IMR-90 (cell line): ENCODE measurements at regions not wholly inside any gene's neighbourhood (a gene's known extent, or its start where the extent isn't known, plus 50 kb on each side); places are given as distances from the start of the nearest gene placed in this dataset.

Source experiments
- ATAC-seq: fragments of 200-7000 bp; cut with Tn5 transposase; 2 replicates; pipeline ENCODE4 v1.9.1; 2020; ENCODE audit warnings: low read depth, mild to moderate bottlenecking, moderate library complexity
- BruUV-seq: library from RNA; stranded (reverse); fragments of 400-500 nt; replicated peaks from 2 replicates; lab custom pipeline; 2021; lab: Mats Ljungman, UMichigan
- CTCF ChIA-PET: fragments of 300-600 bp; formaldehyde crosslinking; extraction: SDS; loops from one replicate; lab custom pipeline; 2021; ENCODE audit warnings: antibody characterized with exemption; lab: Yijun Ruan, JAX
- POLR2A ChIA-PET: fragments of 300-600 bp; sonication (Branson Sonifier 250); formaldehyde crosslinking; loops from one replicate; lab custom pipeline; 2022; ENCODE audit warnings: antibody characterized with exemption; ENCODE audit not compliant: unreplicated experiment; lab: Charles Lee
- DNase-seq: peaks from one replicate; pipeline ENCODE4 v3.0.0; 2013
- H2AFZ ChIP-seq: replicated peaks from 2 replicates; pipeline ENCODE3; 2013; ENCODE audit warnings: low read length, mild to moderate bottlenecking; ENCODE audit not compliant: poor library complexity
- H2AK5ac ChIP-seq: 2 replicates; pipeline ENCODE4 v1.6.1; 2013; ENCODE audit warnings: low read depth, low read length, inconsistent platforms
- H2AK9ac ChIP-seq: replicated peaks from 2 replicates; pipeline ENCODE3; 2013; ENCODE audit warnings: mild to moderate bottlenecking, low read depth, low read length, moderate library complexity; ENCODE audit not compliant: poor library complexity
- H2BK120ac ChIP-seq: 2 replicates; pipeline ENCODE4 v1.6.1; 2013; ENCODE audit warnings: low read depth, low read length, inconsistent platforms
- H2BK15ac ChIP-seq: 3 replicates; pipeline ENCODE4 v1.6.1; 2013; ENCODE audit warnings: low read depth, low read length, inconsistent platforms
- H2BK20ac ChIP-seq: 2 replicates; pipeline ENCODE4 v1.6.1; 2013; ENCODE audit warnings: low read depth, mild to moderate bottlenecking, inconsistent platforms, low read length, moderate library complexity
- H2BK5ac ChIP-seq: 2 replicates; pipeline ENCODE4 v1.6.1; 2013; ENCODE audit warnings: mild to moderate bottlenecking, low read depth, low read length, inconsistent platforms; ENCODE audit not compliant: poor library complexity, severe bottlenecking
- H3K14ac ChIP-seq: replicated peaks from 2 replicates; pipeline ENCODE4 v1.6.1; 2013; ENCODE audit warnings: low read depth, low read length, inconsistent platforms
- H3K18ac ChIP-seq: 2 replicates; pipeline ENCODE4 v1.6.1; 2013; ENCODE audit warnings: low read depth, low read length, control low read depth
- H3K23ac ChIP-seq: 2 replicates; pipeline ENCODE4 v1.6.1; 2013; ENCODE audit warnings: low read depth, low read length, inconsistent platforms
- H3K27ac ChIP-seq: 2 replicates; pipeline ENCODE4 v1.5.1; 2013; ENCODE audit warnings: mild to moderate bottlenecking, control low read depth, low read length; ENCODE audit not compliant: insufficient read depth
- H3K27me3 ChIP-seq: 2 replicates; pipeline ENCODE4 v1.6.1; 2013; ENCODE audit warnings: low read length; ENCODE audit not compliant: control insufficient read depth, insufficient read depth
- H3K36me3 ChIP-seq: 2 replicates; pipeline ENCODE4 v1.6.1; 2013; ENCODE audit warnings: low read length, mixed read lengths; ENCODE audit not compliant: control insufficient read depth, insufficient read depth
- H3K4ac ChIP-seq: 2 replicates; pipeline ENCODE4 v1.6.1; 2013; ENCODE audit warnings: low read depth, low read length, inconsistent platforms
- H3K4me1 ChIP-seq: 2 replicates; pipeline ENCODE4 v1.6.1; 2013; ENCODE audit warnings: low read length, mixed read lengths; ENCODE audit not compliant: control insufficient read depth, insufficient read depth
- H3K4me2 ChIP-seq: 2 replicates; pipeline ENCODE4 v1.6.1; 2013; ENCODE audit warnings: low read depth, mild to moderate bottlenecking, control low read depth, low read length, moderate library complexity
- H3K4me3 ChIP-seq: 2 replicates; pipeline ENCODE4 v1.5.1; 2013; ENCODE audit warnings: low read depth, mild to moderate bottlenecking, control low read depth, low read length, moderate library complexity; ENCODE audit not compliant: insufficient read depth
- H3K56ac ChIP-seq: 2 replicates; pipeline ENCODE4 v1.6.1; 2013; ENCODE audit warnings: low read length, inconsistent platforms; ENCODE audit not compliant: insufficient read depth; ENCODE audit errors: extremely low read depth
- H3K79me1 ChIP-seq, 2 experiments: 2 replicates each; pipeline ENCODE4 v1.6.1; 2013; ENCODE audit warnings: low read length in 2 of 2, inconsistent platforms in 1 of 2, low read depth in 1 of 2
- H3K9ac ChIP-seq: 2 replicates; pipeline ENCODE4 v1.6.1; 2013; ENCODE audit warnings: low read depth, low read length, control low read depth
- H3K9me1 ChIP-seq: 2 replicates; pipeline ENCODE4 v1.6.1; 2013; ENCODE audit warnings: low read length, inconsistent platforms; ENCODE audit not compliant: insufficient read depth
- H3K9me3 ChIP-seq: 2 replicates; pipeline ENCODE4 v1.6.1; 2013; ENCODE audit warnings: low read length; ENCODE audit not compliant: control insufficient read depth, insufficient read depth
- H4K20me1 ChIP-seq: 2 replicates; pipeline ENCODE4 v1.6.1; 2013; ENCODE audit warnings: low read length, inconsistent platforms; ENCODE audit not compliant: insufficient read depth
- H4K5ac ChIP-seq: 2 replicates; pipeline ENCODE4 v1.6.1; 2013; ENCODE audit warnings: mild to moderate bottlenecking, low read depth, low read length, control low read depth
- H4K8ac ChIP-seq, 2 experiments: 2 replicates each; pipeline ENCODE4 v1.6.1; 2013; ENCODE audit warnings: low read depth in 2 of 2, low read length in 2 of 2, control low read depth in 1 of 2, inconsistent platforms in 1 of 2
- H4K91ac ChIP-seq: 2 replicates; pipeline ENCODE4 v1.6.1; 2013; ENCODE audit warnings: low read depth, low read length, inconsistent platforms; ENCODE audit not compliant: insufficient read depth
- BHLHE40 ChIP-seq: fragments of 150-350 bp; IDR thresholded peaks from 2 replicates; pipeline ENCODE4 v1.6.1; 2016; ENCODE audit warnings: mild to moderate bottlenecking, low read depth, low read length
- CEBPB ChIP-seq: IDR thresholded peaks from 2 replicates; pipeline ENCODE4 v1.6.1; 2012; ENCODE audit warnings: low read depth, low read length, improper control_type of control experiment
- CHD1 ChIP-seq: IDR thresholded peaks from 2 replicates; pipeline ENCODE4 v1.6.1; 2012; ENCODE audit warnings: low read depth, low read length, improper control_type of control experiment
- ELK1 ChIP-seq: fragments of 150-350 bp; IDR thresholded peaks from 2 replicates; pipeline ENCODE4 v1.6.1; 2016; ENCODE audit warnings: low read depth, mild to moderate bottlenecking, low read length, moderate library complexity, borderline replicate concordance
- FOS ChIP-seq: fragments of 150-350 bp; IDR thresholded peaks from 2 replicates; pipeline ENCODE4 v1.6.1; 2016; ENCODE audit warnings: low read depth, low read length
- MAFK ChIP-seq: IDR thresholded peaks from 2 replicates; pipeline ENCODE4 v1.6.1; 2012; ENCODE audit warnings: low read depth, low read length, improper control_type of control experiment
- MAZ ChIP-seq: IDR thresholded peaks from 2 replicates; pipeline ENCODE4 v1.6.1; 2012; ENCODE audit warnings: low read depth, mild to moderate bottlenecking, low read length, improper control_type of control experiment, moderate library complexity, borderline replicate concordance
- MXI1 ChIP-seq: IDR thresholded peaks from 2 replicates; pipeline ENCODE4 v1.6.1; 2012; ENCODE audit warnings: low read depth, mild to moderate bottlenecking, low read length, moderate library complexity, borderline replicate concordance
- NFE2L2 ChIP-seq: fragments of 150-350 bp; IDR thresholded peaks from 2 replicates; pipeline ENCODE4 v1.6.1; 2016; ENCODE audit warnings: low read depth, mild to moderate bottlenecking, low read length
- POLR2A ChIP-seq: IDR thresholded peaks from 2 replicates; pipeline ENCODE4 v1.6.1; 2012; ENCODE audit warnings: mild to moderate bottlenecking, low read depth, low read length
- RAD21 ChIP-seq: IDR thresholded peaks from 2 replicates; pipeline ENCODE4 v1.6.1; 2012; ENCODE audit warnings: low read length, improper control_type of control experiment
- RCOR1 ChIP-seq: IDR thresholded peaks from 2 replicates; pipeline ENCODE4 v1.6.1; 2012; ENCODE audit warnings: mild to moderate bottlenecking, low read length, improper control_type of control experiment; ENCODE audit not compliant: insufficient replicate concordance
- RFX5 ChIP-seq: IDR thresholded peaks from 2 replicates; pipeline ENCODE4 v1.8.0; 2012; ENCODE audit warnings: low read depth, mild to moderate bottlenecking, low read length, moderate library complexity
- SMC3 ChIP-seq: fragments of 150-350 bp; IDR thresholded peaks from 2 replicates; pipeline ENCODE4 v1.6.1; 2016; ENCODE audit warnings: low read depth, mild to moderate bottlenecking, antibody characterized with exemption, low read length, moderate library complexity
- USF2 ChIP-seq: fragments of 150-350 bp; IDR thresholded peaks from 2 replicates; pipeline ENCODE4 v1.6.1; 2017; ENCODE audit warnings: mild to moderate bottlenecking, antibody characterized with exemption, low read length, low read depth
- WGBS, 2 experiments: methylation state at CpG; one replicate each; pipeline versions ENCODE4 v1.1.5 to v1.1.7; 2013; ENCODE audit warnings: missing lambda C conversion rate in 2 of 2; ENCODE audit not compliant: insufficient read length in 1 of 2; ENCODE audit errors: extremely low coverage in 2 of 2; 5-methylcytosine and 5-hydroxymethylcytosine counted together
- dilution Hi-C: fragments of 300-500 bp; cut with HindIII; formaldehyde crosslinking; loops from one replicate; pipeline ENCODE4 v1.14.3; 2018; ENCODE audit warnings: low sequenced_read_pairs; ENCODE audit not compliant: unreplicated experiment
- in situ Hi-C: fragments of 300-500 bp; cut with MboI; formaldehyde crosslinking; loops from 3 replicates; pipeline ENCODE4 v1.14.3; 2019; ENCODE audit warnings: low sequenced_read_pairs, inconsistent platforms, mixed read lengths
- intact Hi-C: fragments of 100-400 bp; cut with micrococcal nuclease; formaldehyde crosslinking; loops from 2 replicates; pipeline ENCODE4 v1.10.0; 2022
- TF ChIP-seq, protein P1 (sequence below): conservative IDR thresholded peaks from 2 replicates; pipeline ENCODE4 v1.5.1; 2012; ENCODE audit warnings: mild to moderate bottlenecking, low read depth, low read length, improper control_type of control experiment

- no CpG with 5 or more reads among the region's 3 CpGs for WGBS, 2 experiments
- Histone ChIP-seq H3K14ac (no peak overlapping the region), H2AFZ (no peak overlapping the region), H2BK120ac (no peak overlapping the region), H3K4me2 (no peak overlapping the region), H2BK5ac (no peak overlapping the region), H3K27me3 (peaks cover 6% of the 10 kb centered on the region), H2BK15ac (no peak overlapping the region), H3K4me1 (peaks cover 1% of the 10 kb centered on the region; the same call in 1 of the 2 replicates), H3K9me1 (no peaks in the 10 kb centered on the region), H2BK20ac (no peak overlapping the region), H3K4ac (no peak overlapping the region), H3K27ac (no peak overlapping the region), H4K8ac (no peak overlapping the region), H3K18ac (no peak overlapping the region), H4K5ac (no peak overlapping the region), H4K20me1 (no peaks in the 10 kb centered on the region), H2AK9ac (no peak overlapping the region), H3K79me1 (no peaks in the 10 kb centered on the region), H3K36me3 (no peaks in the 10 kb centered on the region), H3K9me3 (no peaks in the 10 kb centered on the region), H3K9ac (no peak overlapping the region), H3K56ac (no peak overlapping the region), H3K4me3 (no peak overlapping the region), H4K91ac (no peak overlapping the region), H3K23ac (no peak overlapping the region), H2AK5ac (no peak overlapping the region)
- ChIA-PET CTCF (interaction anchor here (0.7 kb wide), 1 partner anchor 338 kb away, joined by 3 read pairs; no protein-coding TSS in a partner anchor), POLR2A (no interaction called here)
- intact Hi-C loops (no loop called here), in situ Hi-C loops (loop anchor here (25.0 kb wide), 1 partner anchor 697 kb away; no protein-coding TSS in a partner anchor), dilution Hi-C loops (no loop called here)
- DNase-seq (no peak), ATAC-seq (no peak)
- TF ChIP-seq ELK1 (no peak), SMC3 (no peak), MAZ (no peak), RCOR1 (no peak), FOS (no peak), BHLHE40 (no peak), CEBPB (no peak), RFX5 (no peak), RAD21 (no peak), POLR2A (no peak), USF2 (no peak), MXI1 (no peak), CHD1 (no peak), MAFK (no peak), NFE2L2 (no peak)
- TF ChIP-seq, protein P1, sequence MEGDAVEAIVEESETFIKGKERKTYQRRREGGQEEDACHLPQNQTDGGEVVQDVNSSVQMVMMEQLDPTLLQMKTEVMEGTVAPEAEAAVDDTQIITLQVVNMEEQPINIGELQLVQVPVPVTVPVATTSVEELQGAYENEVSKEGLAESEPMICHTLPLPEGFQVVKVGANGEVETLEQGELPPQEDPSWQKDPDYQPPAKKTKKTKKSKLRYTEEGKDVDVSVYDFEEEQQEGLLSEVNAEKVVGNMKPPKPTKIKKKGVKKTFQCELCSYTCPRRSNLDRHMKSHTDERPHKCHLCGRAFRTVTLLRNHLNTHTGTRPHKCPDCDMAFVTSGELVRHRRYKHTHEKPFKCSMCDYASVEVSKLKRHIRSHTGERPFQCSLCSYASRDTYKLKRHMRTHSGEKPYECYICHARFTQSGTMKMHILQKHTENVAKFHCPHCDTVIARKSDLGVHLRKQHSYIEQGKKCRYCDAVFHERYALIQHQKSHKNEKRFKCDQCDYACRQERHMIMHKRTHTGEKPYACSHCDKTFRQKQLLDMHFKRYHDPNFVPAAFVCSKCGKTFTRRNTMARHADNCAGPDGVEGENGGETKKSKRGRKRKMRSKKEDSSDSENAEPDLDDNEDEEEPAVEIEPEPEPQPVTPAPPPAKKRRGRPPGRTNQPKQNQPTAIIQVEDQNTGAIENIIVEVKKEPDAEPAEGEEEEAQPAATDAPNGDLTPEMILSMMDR: no peak
- no TSS peak for BruUV-seq
These were observed 68.4 kb upstream of the SMLR1 start for GRCh38 chr6:130758813-130759212.
